HepG2 (cell line): ENCODE measurements at regions not wholly inside any gene's neighbourhood (a gene's known extent, or its start where the extent isn't known, plus 50 kb on each side); places are given as distances from the start of the nearest gene placed in this dataset.

Experiments
- ARNT ChIP-seq: fragments of 450-650 bp; IDR thresholded peaks from 2 replicates; pipeline ENCODE4 v1.6.1; 2017
- GPN1 ChIP-seq: sonication (generic); formaldehyde crosslinking; IDR thresholded peaks from 2 replicates; pipeline ENCODE4 v1.5.1; 2020; ENCODE audit warnings: missing genetic modification reagents, borderline replicate concordance
- HNRNPUL1 ChIP-seq: fragments of 200-400 bp; formaldehyde crosslinking; IDR thresholded peaks from 2 replicates; pipeline ENCODE4 v1.6.1; 2017; ENCODE audit warnings: low read depth, mild to moderate bottlenecking, low read length, moderate library complexity
- KAT2B ChIP-seq: fragments of 150-350 bp; IDR thresholded peaks from 2 replicates; pipeline ENCODE4 v1.6.1; 2014; ENCODE audit warnings: low read depth, low read length, borderline replicate concordance
- KDM5B ChIP-seq: sonication (generic); formaldehyde crosslinking; IDR thresholded peaks from 2 replicates; pipeline ENCODE4 v1.4.0; 2020; ENCODE audit warnings: missing genetic modification reagents, mild to moderate bottlenecking, borderline replicate concordance
- POGZ ChIP-seq: sonication (generic); formaldehyde crosslinking; IDR thresholded peaks from 2 replicates; pipeline ENCODE4 v1.4.0; 2020; ENCODE audit warnings: mild to moderate bottlenecking, missing genetic modification reagents
- REXO4 ChIP-seq: sonication (generic); formaldehyde crosslinking; IDR thresholded peaks from 2 replicates; pipeline ENCODE4 v1.8.0; 2022; ENCODE audit warnings: missing genetic modification reagents, mild to moderate bottlenecking, borderline replicate concordance
- ZNF335 ChIP-seq: sonication (generic); formaldehyde crosslinking; IDR thresholded peaks from 2 replicates; pipeline ENCODE4 v1.4.0; 2020; ENCODE audit warnings: missing genetic modification reagents
- ZSCAN21 ChIP-seq: sonication (generic); formaldehyde crosslinking; IDR thresholded peaks from 2 replicates; pipeline ENCODE4 v1.8.0; 2022; ENCODE audit warnings: mild to moderate bottlenecking, missing genetic modification reagents, moderate library complexity, borderline replicate concordance
- TF ChIP-seq, protein P1 (sequence below): sonication (generic); formaldehyde crosslinking; IDR thresholded peaks from 2 replicates; pipeline ENCODE4 v1.8.1; 2023; ENCODE audit warnings: mild to moderate bottlenecking, moderate library complexity, missing genetic modification reagents
- TF ChIP-seq, protein P2 (sequence below): IDR thresholded peaks from 2 replicates; pipeline ENCODE4 v1.6.1; 2016; ENCODE audit warnings: missing biosample characterization, missing genetic modification reagents, low read depth
- TF ChIP-seq, protein P3 (sequence below): sonication (generic); formaldehyde crosslinking; IDR thresholded peaks from 2 replicates; pipeline ENCODE4 v1.4.0; 2020; ENCODE audit warnings: missing genetic modification reagents, borderline replicate concordance
- TF ChIP-seq, protein P4 (sequence below): sonication (generic); formaldehyde crosslinking; IDR thresholded peaks from 2 replicates; pipeline ENCODE4 v1.4.0; 2020; ENCODE audit warnings: missing genetic modification reagents
- TF ChIP-seq, protein P5 (sequence below): sonication (generic); formaldehyde crosslinking; IDR thresholded peaks from 2 replicates; pipeline ENCODE4 v1.5.0; 2020; ENCODE audit warnings: mild to moderate bottlenecking, missing genetic modification reagents
- TF ChIP-seq, protein P6 (sequence below): sonication (generic); formaldehyde crosslinking; IDR thresholded peaks from 2 replicates; pipeline ENCODE4 v1.9.0; 2022; ENCODE audit warnings: low read depth, missing genetic modification reagents

DNA sequence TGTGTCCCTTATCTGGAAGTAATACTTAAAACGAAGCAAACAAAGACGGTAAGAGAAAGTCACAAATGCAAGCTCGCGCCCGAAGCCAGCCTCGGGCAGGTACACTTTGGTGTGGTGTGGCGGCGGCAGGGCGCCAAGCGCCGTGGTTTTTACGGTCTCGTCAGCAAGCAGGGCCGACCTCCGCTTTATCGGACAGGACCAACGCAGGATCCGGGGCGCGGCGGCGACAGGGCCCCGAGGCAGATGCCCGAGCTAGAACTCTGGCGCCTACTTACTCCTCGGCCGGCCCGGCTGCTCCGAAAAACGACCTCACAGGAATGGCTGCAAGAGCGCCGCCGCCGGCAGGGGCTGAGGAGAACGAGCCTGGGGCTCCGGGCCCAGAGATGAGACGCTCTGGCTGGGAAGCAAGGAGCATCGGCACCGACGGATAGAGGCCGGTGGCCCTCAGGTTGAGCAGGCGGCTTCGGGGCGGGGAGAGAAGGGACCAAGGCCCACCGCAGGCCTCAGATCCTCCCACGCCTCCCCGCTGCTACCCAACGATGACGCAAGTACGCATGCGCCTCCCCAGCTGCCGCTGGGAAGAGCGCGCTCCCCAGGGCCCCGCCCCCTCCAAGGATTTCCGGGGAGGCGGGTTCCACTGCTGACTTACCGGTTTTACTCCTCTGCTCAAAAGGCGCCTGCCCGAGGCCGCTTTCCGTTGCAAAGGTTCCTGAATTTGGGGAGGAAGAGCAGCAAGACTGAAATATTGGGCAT is 60.6 kb downstream of the FAM217A start (continued):
- no peak for TF ChIP-seq HNRNPUL1
- no peak for TF ChIP-seq ARNT
- TF ChIP-seq, protein P1, sequence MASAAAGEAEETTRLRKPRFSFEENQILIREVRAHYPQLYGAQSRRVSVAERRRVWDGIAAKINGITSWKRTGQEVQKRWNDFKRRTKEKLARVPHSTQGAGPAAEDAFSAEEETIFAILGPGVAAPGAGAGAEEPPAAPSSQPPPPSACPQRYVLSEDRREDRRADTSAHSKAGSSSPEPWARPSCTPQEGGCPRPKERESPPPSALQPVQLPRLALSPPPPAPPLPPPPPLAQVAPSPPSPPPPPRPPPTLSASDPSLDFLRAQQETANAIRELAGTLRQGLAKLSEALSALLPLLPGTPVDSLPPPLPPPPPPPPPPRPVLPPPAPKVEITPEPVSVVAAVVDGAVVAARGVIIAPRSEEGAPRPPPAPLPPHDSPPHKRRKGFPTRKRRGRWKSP: peak; percentile 94
- peak; percentile 96 for TF ChIP-seq POGZ (CRISPR knock-in tag)
- TF ChIP-seq, protein P2, sequence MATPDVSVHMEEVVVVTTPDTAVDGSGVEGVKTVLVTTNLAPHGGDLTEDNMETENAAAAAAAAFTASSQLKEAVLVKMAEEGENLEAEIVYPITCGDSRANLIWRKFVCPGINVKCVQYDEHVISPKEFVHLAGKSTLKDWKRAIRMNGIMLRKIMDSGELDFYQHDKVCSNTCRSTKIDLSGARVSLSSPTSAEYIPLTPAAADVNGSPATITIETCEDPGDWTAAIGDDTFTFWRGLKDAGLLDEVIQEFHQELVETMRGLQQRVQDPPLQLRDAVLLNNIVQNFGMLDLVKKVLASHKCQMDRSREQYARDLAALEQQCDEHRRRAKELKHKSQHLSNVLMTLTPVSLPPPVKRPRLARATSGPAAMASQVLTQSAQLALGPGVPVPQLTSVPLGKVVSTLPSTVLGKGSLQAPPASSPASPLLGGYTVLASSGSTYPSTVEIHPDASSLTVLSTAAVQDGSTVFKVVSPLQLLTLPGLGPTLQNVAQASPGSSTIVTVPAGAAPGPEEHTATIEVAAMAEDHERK: peak; percentile 83; the same call in 1 of the 2 replicates
- peak; percentile 92 for TF ChIP-seq ZSCAN21 (CRISPR knock-in tag)
- TF ChIP-seq, protein P3, sequence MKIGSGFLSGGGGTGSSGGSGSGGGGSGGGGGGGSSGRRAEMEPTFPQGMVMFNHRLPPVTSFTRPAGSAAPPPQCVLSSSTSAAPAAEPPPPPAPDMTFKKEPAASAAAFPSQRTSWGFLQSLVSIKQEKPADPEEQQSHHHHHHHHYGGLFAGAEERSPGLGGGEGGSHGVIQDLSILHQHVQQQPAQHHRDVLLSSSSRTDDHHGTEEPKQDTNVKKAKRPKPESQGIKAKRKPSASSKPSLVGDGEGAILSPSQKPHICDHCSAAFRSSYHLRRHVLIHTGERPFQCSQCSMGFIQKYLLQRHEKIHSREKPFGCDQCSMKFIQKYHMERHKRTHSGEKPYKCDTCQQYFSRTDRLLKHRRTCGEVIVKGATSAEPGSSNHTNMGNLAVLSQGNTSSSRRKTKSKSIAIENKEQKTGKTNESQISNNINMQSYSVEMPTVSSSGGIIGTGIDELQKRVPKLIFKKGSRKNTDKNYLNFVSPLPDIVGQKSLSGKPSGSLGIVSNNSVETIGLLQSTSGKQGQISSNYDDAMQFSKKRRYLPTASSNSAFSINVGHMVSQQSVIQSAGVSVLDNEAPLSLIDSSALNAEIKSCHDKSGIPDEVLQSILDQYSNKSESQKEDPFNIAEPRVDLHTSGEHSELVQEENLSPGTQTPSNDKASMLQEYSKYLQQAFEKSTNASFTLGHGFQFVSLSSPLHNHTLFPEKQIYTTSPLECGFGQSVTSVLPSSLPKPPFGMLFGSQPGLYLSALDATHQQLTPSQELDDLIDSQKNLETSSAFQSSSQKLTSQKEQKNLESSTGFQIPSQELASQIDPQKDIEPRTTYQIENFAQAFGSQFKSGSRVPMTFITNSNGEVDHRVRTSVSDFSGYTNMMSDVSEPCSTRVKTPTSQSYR (CRISPR knock-in tag): 0 out of 2 replicates have a peak, but pooled peaks have one; percentile 42
- no peak for TF ChIP-seq KAT2B
- TF ChIP-seq KDM5B (CRISPR knock-in tag): peak; percentile 100
- TF ChIP-seq, protein P4, sequence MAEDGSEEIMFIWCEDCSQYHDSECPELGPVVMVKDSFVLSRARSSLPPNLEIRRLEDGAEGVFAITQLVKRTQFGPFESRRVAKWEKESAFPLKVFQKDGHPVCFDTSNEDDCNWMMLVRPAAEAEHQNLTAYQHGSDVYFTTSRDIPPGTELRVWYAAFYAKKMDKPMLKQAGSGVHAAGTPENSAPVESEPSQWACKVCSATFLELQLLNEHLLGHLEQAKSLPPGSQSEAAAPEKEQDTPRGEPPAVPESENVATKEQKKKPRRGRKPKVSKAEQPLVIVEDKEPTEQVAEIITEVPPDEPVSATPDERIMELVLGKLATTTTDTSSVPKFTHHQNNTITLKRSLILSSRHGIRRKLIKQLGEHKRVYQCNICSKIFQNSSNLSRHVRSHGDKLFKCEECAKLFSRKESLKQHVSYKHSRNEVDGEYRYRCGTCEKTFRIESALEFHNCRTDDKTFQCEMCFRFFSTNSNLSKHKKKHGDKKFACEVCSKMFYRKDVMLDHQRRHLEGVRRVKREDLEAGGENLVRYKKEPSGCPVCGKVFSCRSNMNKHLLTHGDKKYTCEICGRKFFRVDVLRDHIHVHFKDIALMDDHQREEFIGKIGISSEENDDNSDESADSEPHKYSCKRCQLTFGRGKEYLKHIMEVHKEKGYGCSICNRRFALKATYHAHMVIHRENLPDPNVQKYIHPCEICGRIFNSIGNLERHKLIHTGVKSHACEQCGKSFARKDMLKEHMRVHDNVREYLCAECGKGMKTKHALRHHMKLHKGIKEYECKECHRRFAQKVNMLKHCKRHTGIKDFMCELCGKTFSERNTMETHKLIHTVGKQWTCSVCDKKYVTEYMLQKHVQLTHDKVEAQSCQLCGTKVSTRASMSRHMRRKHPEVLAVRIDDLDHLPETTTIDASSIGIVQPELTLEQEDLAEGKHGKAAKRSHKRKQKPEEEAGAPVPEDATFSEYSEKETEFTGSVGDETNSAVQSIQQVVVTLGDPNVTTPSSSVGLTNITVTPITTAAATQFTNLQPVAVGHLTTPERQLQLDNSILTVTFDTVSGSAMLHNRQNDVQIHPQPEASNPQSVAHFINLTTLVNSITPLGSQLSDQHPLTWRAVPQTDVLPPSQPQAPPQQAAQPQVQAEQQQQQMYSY (CRISPR knock-in tag): peak; percentile 67
- TF ChIP-seq, protein P5, sequence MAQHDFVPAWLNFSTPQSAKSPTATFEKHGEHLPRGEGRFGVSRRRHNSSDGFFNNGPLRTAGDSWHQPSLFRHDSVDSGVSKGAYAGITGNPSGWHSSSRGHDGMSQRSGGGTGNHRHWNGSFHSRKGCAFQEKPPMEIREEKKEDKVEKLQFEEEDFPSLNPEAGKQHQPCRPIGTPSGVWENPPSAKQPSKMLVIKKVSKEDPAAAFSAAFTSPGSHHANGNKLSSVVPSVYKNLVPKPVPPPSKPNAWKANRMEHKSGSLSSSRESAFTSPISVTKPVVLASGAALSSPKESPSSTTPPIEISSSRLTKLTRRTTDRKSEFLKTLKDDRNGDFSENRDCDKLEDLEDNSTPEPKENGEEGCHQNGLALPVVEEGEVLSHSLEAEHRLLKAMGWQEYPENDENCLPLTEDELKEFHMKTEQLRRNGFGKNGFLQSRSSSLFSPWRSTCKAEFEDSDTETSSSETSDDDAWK (CRISPR knock-in tag): no peak
- TF ChIP-seq, protein P6, sequence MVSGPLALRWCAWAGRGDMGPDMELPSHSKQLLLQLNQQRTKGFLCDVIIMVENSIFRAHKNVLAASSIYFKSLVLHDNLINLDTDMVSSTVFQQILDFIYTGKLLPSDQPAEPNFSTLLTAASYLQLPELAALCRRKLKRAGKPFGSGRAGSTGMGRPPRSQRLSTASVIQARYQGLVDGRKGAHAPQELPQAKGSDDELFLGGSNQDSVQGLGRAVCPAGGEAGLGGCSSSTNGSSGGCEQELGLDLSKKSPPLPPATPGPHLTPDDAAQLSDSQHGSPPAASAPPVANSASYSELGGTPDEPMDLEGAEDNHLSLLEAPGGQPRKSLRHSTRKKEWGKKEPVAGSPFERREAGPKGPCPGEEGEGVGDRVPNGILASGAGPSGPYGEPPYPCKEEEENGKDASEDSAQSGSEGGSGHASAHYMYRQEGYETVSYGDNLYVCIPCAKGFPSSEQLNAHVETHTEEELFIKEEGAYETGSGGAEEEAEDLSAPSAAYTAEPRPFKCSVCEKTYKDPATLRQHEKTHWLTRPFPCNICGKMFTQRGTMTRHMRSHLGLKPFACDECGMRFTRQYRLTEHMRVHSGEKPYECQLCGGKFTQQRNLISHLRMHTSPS (CRISPR knock-in tag): no peak
- TF ChIP-seq ZNF335 (CRISPR knock-in tag): peak; percentile 80; the same call in 1 of the 2 replicates
- TF ChIP-seq GPN1: peak; percentile 41; the same call in 1 of the 2 replicates
- TF ChIP-seq REXO4 (CRISPR knock-in tag): no peak
